HG03139 (cell line): ENCODE measurements at regions not wholly inside any gene's neighbourhood (a gene's known extent, or its start where the extent isn't known, plus 50 kb on each side); places are given as distances from the start of the nearest gene placed in this dataset.
"Not testable (repeated sequence)": the region's sequence is repeated elsewhere in the genome, so short reads cannot be mapped to it uniquely, and the experiment has no call there.

Experiments used
- ATAC-seq: cut with Tn5 transposase; IDR thresholded peaks from one replicate; pipeline ENCODE4 v1.9.1; 2021; ENCODE audit not compliant: unreplicated experiment

- no peak for ATAC-seq
Measured at GRCh38 chr5:36778336-36778735, 98.2 kb upstream of the NIPBL start.

GRCh38 chr5:36782612-36783011 is 94.0 kb upstream of the NIPBL start:
- ATAC-seq = not testable (repeated sequence)

- ATAC-seq = no peak
Measured at GRCh38 chr5:36786448-36787012, 90.0 kb upstream of the NIPBL start.

DNA sequence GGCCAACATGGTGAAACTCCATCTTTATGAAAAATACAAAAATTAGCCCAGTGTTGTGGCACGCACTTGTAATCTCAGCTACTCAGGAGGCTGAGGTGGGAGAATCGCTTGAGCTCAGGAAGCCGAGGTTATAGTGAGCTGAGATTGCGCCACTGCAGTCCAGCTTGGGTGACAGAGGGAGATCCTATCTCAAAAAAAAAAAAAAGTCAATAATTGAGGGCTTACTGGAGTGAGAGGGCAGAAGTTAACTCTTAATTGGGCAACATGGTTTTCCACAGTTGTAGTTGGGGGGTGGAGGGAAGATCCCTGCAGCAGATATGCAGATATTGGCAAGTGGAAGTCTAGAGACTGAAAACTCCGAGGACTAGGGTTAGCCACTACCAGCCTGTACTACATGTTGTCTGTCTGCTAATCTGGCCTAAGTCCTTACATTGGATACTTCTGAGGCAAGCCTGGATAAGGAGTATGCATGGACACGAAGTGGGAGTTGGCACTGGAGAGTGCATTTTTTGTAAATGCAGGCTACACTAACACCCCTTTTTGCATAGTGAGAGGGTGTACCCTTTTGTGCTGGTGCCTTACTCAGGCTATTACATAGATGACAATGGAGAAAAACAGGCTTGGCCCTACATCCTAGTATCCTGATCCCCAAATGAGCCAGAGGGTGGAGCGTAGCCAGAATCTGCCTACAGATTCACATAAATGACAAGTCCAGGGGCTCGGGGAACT is 89.0 kb upstream of the NIPBL start:
- no peak for ATAC-seq

DNA sequence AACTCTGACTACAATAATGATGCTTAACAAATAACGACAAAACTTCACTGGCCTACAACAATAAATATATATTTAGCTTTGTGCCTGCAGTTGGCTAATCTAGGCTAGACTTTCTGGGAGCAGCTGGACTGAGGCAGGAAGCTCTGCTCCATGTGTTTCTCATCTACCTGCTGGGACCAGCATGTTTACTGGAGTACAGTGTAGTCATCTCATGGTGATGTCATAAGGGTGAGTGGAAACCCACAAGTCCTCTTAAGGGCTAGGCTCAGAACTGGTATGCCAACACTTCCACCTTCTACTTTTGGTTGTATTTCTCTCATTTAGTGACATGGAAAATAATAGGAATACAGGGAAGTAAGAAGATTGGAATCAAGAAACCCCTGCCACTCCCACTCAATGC is 85.7 kb upstream of the NIPBL start:
- ATAC-seq = no peak

GRCh38 chr5:36792560-36793180 is 83.9 kb upstream of the NIPBL start:
- ATAC-seq = no peak

- no peak for ATAC-seq
Measured at GRCh38 chr5:36795366-36795765, 81.2 kb upstream of the NIPBL start.

- no peak for ATAC-seq
Measured at GRCh38 chr5:36796155-36796554, 80.4 kb upstream of the NIPBL start.

DNA sequence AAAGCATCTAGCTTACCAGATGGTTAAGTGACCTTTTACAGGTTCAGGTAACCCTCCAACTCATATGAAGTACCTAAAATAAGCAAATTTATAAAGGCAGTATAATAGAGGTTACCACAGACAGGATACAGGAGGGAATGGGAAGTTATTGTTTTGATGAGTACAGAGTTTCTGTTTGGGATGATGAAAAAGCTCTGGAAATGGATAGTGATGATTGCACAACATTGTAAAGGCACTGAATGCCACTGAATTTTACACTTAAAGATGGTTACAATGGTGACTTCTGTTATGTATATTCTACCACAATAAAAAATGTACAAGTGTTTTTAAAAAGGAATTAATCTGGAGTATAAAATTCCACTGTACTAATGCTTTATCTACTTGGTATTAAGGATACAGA is 75.0 kb upstream of the NIPBL start:
- no peak for ATAC-seq

DNA sequence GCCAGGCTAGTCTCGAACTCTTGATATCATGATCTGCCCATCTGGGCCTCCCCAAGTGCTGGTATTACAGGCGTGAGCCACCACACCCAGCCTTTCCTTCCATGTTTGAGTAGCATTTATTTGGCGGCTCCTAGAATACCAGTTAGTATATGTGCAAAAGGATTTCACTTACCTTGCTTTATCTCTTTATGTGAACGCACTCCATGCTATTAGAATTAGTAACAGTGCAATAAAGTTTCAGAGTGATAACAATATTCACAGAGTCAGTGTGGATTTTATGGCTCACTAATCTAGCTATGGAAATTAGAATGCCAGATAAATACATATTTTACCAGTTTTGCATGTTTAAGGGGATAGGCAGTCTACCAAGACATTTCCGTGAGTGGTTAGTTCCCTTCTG is 74.4 kb upstream of the NIPBL start:
- ATAC-seq = no peak

DNA sequence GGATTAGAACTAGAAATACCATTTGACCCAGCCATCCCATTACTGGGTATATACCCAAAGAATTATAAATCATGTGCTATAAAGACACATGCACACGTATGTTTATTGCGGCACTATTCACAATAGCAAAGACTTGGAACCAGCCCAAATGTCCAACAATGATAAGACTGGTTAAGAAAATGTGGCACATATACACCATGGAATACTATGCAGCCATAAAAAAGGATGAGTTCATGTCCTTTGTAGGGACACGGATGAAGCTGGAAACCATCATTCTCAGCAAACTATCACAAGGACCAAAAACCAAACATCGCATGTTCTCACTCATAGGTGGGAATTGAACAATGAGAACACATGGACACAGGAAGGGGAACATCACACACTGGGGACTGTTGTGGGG is 63.3 kb upstream of the NIPBL start:
- not testable (repeated sequence) for ATAC-seq

DNA sequence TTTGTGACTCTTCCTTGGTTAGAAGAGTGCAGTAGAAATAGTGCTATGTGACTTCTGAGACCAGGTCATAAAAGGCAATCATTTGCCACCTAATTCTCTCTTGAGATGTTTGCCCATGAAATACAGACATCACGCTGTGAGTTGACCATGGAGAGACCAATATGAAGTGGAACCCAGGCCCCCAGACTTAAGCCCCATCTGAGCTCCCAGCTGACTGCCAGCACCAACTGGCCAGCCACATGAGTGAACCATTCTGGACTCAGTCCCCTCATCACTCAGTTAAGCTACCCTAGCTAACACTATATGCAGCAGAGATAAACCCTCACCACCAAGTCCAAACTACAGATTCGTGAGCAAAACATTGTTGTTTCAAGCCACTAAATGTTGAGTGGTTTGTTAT is 60.7 kb upstream of the NIPBL start:
- ATAC-seq = no peak

DNA sequence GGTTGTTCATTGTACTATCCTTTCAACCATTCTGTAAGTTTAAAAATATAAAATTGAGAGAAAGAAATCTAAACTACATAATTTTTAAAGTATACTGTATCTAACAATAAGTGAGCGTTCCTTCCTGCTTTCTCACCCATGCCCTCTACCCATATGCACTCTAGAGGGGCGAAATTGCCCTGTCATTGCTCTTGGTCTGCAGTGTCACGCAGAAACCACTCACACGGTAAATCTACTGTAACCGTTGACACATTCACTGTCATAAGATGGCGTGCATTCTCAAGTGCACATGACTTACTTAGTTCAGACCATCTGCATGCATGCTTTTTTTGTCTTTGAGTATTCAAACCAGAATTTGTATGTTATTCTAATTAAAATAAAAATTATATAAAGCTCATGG is 55.7 kb upstream of the NIPBL start:
- no peak for ATAC-seq

DNA sequence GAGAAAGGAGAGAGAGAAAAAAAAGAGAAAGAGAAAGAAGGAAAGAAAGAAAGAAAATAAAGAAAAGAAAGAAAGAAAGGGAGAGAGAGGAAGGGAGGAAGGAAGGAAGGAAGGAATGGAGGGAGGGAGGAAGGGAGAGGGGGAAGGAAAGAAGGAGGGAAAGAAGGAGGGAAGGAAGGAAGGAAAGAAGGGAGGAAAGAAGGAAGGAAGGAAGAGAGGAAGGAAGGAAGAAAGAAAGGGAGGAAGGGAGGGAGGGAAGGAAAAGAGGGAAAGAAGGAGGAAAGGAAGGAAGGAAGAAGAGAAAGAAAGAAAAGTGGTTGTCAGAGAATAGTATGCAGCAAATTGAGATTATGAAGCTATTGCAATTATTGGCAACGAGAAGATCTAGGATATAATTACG is 49.9 kb upstream of the NIPBL start:
- no peak for ATAC-seq
